SK-N-SH (cell line): ENCODE measurements at regions not wholly inside any gene's neighbourhood (a gene's known extent, or its start where the extent isn't known, plus 50 kb on each side); places are given as distances from the start of the nearest gene placed in this dataset.

Experiments
- CHD2 ChIP-seq: fragments of 150-350 bp; IDR thresholded peaks from 2 replicates; pipeline ENCODE4 v1.6.1; 2018; ENCODE audit warnings: low read length; ENCODE audit not compliant: partially characterized antibody
- CTCF ChIP-seq: fragments of 200-600 bp; sonication (generic); IDR thresholded peaks from 2 replicates; pipeline ENCODE4 v1.6.1; 2017; ENCODE audit warnings: antibody characterized with exemption, mild to moderate bottlenecking, moderate library complexity
- ELF1 ChIP-seq: IDR thresholded peaks from 2 replicates; pipeline ENCODE4 v1.4.0; 2012
- EP300 ChIP-seq, 2 experiments: IDR thresholded peaks; 2 replicates each; pipeline versions ENCODE4 v1.4.0 to v1.6.1; 2012; ENCODE audit warnings: borderline replicate concordance in 1 of 2, low read depth in 1 of 2, low read length in 1 of 2
- EZH2phosphoT487 ChIP-seq: fragments of 200-600 bp; sonication (generic); IDR thresholded peaks from 2 replicates; pipeline ENCODE4 v1.6.1; 2017; ENCODE audit warnings: low read depth, mixed run types, mild to moderate bottlenecking, antibody characterized with exemption, moderate library complexity, borderline replicate concordance
- FOSL2 ChIP-seq: IDR thresholded peaks from 2 replicates; pipeline ENCODE4 v1.4.0; 2012; ENCODE audit warnings: low read depth, mild to moderate bottlenecking, moderate library complexity, borderline replicate concordance
- FOXJ3 ChIP-seq: sonication (generic); formaldehyde crosslinking; IDR thresholded peaks from 2 replicates; pipeline ENCODE4 v1.5.1; 2020; ENCODE audit warnings: mild to moderate bottlenecking, missing genetic modification reagents
- FOXM1 ChIP-seq: IDR thresholded peaks from 2 replicates; pipeline ENCODE4 v1.4.0; 2012; ENCODE audit warnings: low read depth, mild to moderate bottlenecking
- GABPA ChIP-seq: IDR thresholded peaks from 2 replicates; pipeline ENCODE4 v1.4.0; 2012; ENCODE audit warnings: low read depth, mild to moderate bottlenecking
- GATA2 ChIP-seq: sonication (generic); formaldehyde crosslinking; IDR thresholded peaks from 2 replicates; pipeline ENCODE4 v1.5.0; 2020; ENCODE audit warnings: mild to moderate bottlenecking, missing genetic modification reagents
- JUND ChIP-seq: IDR thresholded peaks from 2 replicates; pipeline ENCODE4 v1.4.0; 2012
- MAX ChIP-seq: IDR thresholded peaks from 2 replicates; pipeline ENCODE4 v1.4.0; 2012; ENCODE audit warnings: low read depth
- MEF2A ChIP-seq: IDR thresholded peaks from 2 replicates; pipeline ENCODE4 v1.4.0; 2012; ENCODE audit warnings: low read depth, borderline replicate concordance
- MXI1 ChIP-seq: IDR thresholded peaks from 2 replicates; pipeline ENCODE4 v1.6.1; 2012; ENCODE audit warnings: mild to moderate bottlenecking, low read depth, low read length, improper control_type of control experiment
- NFIC ChIP-seq: IDR thresholded peaks from 2 replicates; pipeline ENCODE4 v1.4.0; 2012; ENCODE audit warnings: borderline replicate concordance
- NRF1 ChIP-seq: IDR thresholded peaks from 2 replicates; pipeline ENCODE4 v1.6.1; 2012; ENCODE audit warnings: low read depth, mild to moderate bottlenecking, low read length
- PBX3 ChIP-seq: IDR thresholded peaks from 2 replicates; pipeline ENCODE4; 2012
- POLR2AphosphoS5 ChIP-seq: IDR thresholded peaks from 2 replicates; pipeline ENCODE4 v1.6.1; 2012; ENCODE audit warnings: low read depth, low read length
- RCOR1 ChIP-seq: fragments of 150-350 bp; IDR thresholded peaks from 2 replicates; pipeline ENCODE4 v1.6.1; 2017; ENCODE audit warnings: antibody characterized with exemption, low read length
- RFX5 ChIP-seq: IDR thresholded peaks from 2 replicates; pipeline ENCODE4 v1.6.1; 2012; ENCODE audit warnings: mild to moderate bottlenecking, improper control_type of control experiment, low read length
- RXRA ChIP-seq: IDR thresholded peaks from 2 replicates; pipeline ENCODE4 v1.4.0; 2012; ENCODE audit warnings: low read depth, mild to moderate bottlenecking, borderline replicate concordance
- SIN3A ChIP-seq: IDR thresholded peaks from 2 replicates; pipeline ENCODE4 v1.6.1; 2012; ENCODE audit warnings: low read depth, mild to moderate bottlenecking, low read length, moderate library complexity, borderline replicate concordance
- SMC3 ChIP-seq: IDR thresholded peaks from 2 replicates; pipeline ENCODE4 v1.6.1; 2012; ENCODE audit warnings: low read depth, low read length, improper control_type of control experiment
- TAF1 ChIP-seq: IDR thresholded peaks from 2 replicates; pipeline ENCODE4 v1.6.1; 2012; ENCODE audit warnings: low read depth, mild to moderate bottlenecking, low read length, moderate library complexity, borderline replicate concordance
- USF1 ChIP-seq: IDR thresholded peaks from 2 replicates; pipeline ENCODE4 v1.4.0; 2012; ENCODE audit warnings: low read depth, borderline replicate concordance

GRCh38 chr10:105774351-105774750, 1133.3 kb downstream of the SORCS3 start (continued):
- TF ChIP-seq USF1 (no peak), ELF1 (no peak), RFX5 (peak; percentile 65; the same call in 1 of the 2 replicates), SIN3A (no peak), TAF1 (no peak), POLR2AphosphoS5 (no peak), RCOR1 (peak; percentile 64; the same call in 1 of the 2 replicates), RXRA (no peak), PBX3 (no peak), CTCF (no peak), EP300 (IDR thresholded peaks at IDR 0.05; ENCODE audit: borderline replicate concordance in 1 of 2, low read depth in 1 of 2, low read length in 1 of 2) (peak in 1 of 2 experiments; percentile 84; a peak in 2 of 4 replicates), FOSL2 (no peak), GABPA (no peak), EZH2phosphoT487 (no peak), JUND (no peak), NFIC (no peak), SMC3 (no peak), MXI1 (no peak; the same call in 1 of the 2 replicates), MAX (no peak), NRF1 (no peak), FOXM1 (no peak), FOXJ3 (no peak), MEF2A (no peak), CHD2 (no peak), GATA2 (CRISPR knock-in tag) (peak; percentile 40; the same call in 1 of the 2 replicates)
